ENCODE measurements at regions not wholly inside any gene's neighbourhood (a gene's known extent, or its start where the extent isn't known, plus 50 kb on each side); places are given as distances from the start of the nearest gene placed in this dataset.

DNA sequence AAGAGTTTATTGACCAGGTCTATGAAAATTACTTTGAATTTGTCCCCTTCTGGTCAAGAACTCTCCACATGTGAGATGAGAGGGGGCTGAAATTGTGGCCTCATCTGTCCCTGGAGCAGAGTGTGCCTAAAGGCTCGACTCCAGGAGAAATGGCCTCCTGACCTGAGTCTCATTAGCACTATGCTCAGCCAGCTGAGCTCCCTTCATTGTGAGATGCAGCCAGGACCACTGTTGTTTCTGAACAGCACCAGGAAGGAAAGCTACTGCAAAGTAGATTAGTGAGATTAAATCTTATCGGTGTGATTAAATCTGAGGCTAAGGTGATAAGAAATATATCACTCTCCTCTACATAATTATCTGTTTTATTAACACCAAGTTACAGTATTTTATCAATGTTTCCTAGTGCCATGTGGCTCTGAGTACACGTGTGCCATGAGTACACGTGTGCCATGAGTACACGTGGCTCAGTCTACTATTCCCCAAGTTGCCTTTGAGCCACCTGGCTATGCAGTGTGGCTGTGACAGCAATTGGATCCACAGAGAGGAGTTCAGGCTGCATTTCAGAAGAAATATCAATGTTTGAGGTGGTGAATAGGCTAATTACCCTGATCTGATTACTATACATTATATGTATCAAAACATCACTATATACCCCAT is 126.9 kb downstream of the IPMK start:
- peaks cover 2% of the 10 kb centered on the region for H3K27me3 Mint-ChIP-seq
- no peak for DNase-seq
- H3K4me1 Mint-ChIP-seq = peaks cover 7% of the 10 kb centered on the region
- H3K36me3 Mint-ChIP-seq (ENCODE audit: low read depth) = no peaks in the 10 kb centered on the region
- no peak overlapping the region for H3K27ac Mint-ChIP-seq
- intact Hi-C loops (cut with micrococcal nuclease) = no loop called here
- H3K9me3 Mint-ChIP-seq = peaks cover 14% of the 10 kb centered on the region
- H3K4me3 Mint-ChIP-seq = no peak overlapping the region

DNA sequence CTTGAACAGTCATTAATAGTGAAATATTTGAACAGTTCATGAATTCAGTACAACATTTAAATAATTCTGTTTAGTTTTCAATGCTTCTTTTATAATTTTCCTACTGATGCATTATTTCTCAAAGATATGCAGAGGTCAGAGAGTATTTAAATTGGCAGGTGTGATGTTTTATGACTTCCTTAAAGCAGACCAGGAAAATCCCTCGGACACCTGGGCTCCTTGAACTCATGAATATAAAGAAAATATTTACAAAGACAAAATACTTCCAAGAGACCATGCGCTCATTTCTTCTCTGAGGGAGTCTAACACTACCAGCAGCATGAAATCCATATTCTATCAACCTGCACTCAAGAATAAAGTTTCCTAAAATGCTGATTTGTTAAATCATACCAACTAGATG is 127.6 kb downstream of the IPMK start:
- no peak for DNase-seq
- no peak overlapping the region for H3K4me3 Mint-ChIP-seq
- H3K27ac Mint-ChIP-seq = no peak overlapping the region
- H3K36me3 Mint-ChIP-seq (ENCODE audit: low read depth) = no peaks in the 10 kb centered on the region
- H3K27me3 Mint-ChIP-seq = peaks cover 2% of the 10 kb centered on the region
- peaks cover 7% of the 10 kb centered on the region for H3K4me1 Mint-ChIP-seq
- H3K9me3 Mint-ChIP-seq = peaks cover 14% of the 10 kb centered on the region
- intact Hi-C loops (cut with micrococcal nuclease) = no loop called here

DNA sequence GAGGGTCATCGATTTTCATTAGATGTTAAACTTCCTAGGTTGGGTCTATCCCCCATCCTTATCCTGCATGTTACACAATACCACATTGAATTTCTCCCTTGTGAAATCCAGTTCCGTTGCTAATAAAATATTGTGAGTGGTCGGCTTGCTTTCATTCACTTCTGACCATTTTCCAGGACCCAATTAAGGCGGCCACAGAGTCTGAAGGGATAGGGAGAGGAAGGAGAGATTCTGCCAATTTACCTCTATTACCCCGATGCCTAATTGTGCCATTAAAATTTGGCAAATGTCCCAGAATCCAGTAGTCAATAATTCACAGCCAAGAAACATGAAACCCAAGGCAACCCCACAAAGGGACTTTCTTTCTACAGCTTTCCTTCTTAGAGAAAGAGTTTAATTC is 129.9 kb downstream of the IPMK start:
- H3K4me1 Mint-ChIP-seq = no peaks in the 10 kb centered on the region
- no peak for DNase-seq
- no peaks in the 10 kb centered on the region for H3K36me3 Mint-ChIP-seq (ENCODE audit: low read depth)
- intact Hi-C loops (cut with micrococcal nuclease) = no loop called here
- peaks cover 2% of the 10 kb centered on the region for H3K27me3 Mint-ChIP-seq
- H3K27ac Mint-ChIP-seq = no peak overlapping the region
- no peak overlapping the region for H3K4me3 Mint-ChIP-seq
- peaks cover 5% of the 10 kb centered on the region for H3K9me3 Mint-ChIP-seq

DNA sequence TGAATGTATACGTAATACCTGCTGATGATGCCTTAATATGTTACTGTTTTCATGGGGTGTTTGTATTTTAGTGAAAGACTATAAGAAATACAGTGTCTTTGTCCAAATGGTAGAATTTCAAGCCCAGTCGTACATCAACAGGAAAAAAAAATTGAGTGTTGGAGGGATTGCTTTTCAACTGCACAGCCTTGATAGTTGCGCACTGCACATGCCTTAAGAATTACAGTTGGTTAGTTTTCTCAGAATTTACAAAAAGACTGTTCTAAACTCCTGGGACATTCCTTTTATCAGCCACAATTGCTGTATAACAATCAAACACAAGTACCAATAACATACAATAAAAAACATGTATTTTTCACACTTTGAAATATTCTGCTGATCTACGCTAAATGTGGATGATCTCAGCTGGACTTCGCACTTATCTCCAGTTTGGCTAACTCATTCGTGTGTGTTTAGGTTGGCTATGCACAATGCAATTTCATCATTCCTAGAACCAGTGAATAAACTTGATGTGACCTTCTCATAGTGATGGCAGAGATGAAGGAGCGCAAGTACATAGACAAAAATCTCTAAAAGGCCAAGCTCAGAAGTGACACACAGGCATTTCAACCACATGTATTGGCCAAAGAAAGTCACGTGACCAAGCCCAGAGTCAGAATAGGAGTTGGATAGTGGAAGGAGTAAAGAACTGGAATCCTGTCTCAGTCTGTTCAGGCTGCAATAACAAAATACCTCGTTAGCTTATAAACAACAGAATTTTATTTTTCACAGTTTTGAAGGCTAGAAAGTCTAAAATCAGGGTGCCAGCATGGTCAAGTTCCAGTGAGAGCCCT is 152.3 kb downstream of the IPMK start:
- no peak for DNase-seq
- H3K27me3 Mint-ChIP-seq = no peaks in the 10 kb centered on the region
- H3K27ac Mint-ChIP-seq = no peak overlapping the region
- H3K4me1 Mint-ChIP-seq = no peaks in the 10 kb centered on the region
- no peaks in the 10 kb centered on the region for H3K36me3 Mint-ChIP-seq (ENCODE audit: low read depth)
- H3K9me3 Mint-ChIP-seq = no peaks in the 10 kb centered on the region
- intact Hi-C loops (cut with micrococcal nuclease) = no loop called here
- H3K4me3 Mint-ChIP-seq = no peak overlapping the region

DNA sequence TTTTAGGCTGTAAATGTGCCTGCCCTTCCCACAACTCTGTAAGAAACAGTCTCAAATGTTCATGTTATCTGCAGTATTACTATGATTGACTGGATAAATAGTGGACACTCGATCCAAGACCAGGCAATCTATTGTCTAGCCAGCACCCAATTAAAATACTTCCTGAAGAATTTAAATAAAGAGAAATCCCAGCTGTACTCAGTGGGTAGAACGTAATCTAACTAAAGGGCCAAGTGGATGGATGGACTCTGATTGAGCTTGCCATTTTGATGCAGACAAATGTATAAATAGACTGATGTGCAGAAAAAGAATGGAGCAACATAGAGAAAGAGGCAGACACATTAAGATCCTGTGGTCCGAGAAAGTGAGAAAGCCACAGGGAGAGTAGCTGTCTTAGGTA is 158.0 kb downstream of the IPMK start:
- intact Hi-C loops (cut with micrococcal nuclease) = no loop called here
- no peaks in the 10 kb centered on the region for H3K36me3 Mint-ChIP-seq (ENCODE audit: low read depth)
- no peak for DNase-seq

DNA sequence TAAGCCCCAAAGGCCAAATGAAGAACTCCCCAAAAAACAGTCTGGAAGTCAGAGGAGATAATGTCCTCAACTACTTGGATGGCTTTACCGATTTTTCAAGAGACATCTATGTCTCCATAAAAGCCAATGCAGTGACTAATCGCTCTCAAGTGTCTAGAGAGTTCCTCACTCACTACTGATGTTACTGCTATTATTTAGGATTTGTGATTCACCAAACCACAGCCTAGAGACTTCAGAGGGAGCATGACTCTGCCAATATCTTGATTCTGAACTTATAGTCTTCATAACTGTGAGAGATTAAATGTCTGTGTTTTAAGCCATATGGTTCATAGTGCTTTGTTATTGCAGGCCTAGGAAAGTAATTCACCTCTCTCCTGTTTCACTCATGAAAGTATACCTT is 160.2 kb downstream of the IPMK start:
- no peaks in the 10 kb centered on the region for H3K27me3 Mint-ChIP-seq
- intact Hi-C loops (cut with micrococcal nuclease) = no loop called here
- no peaks in the 10 kb centered on the region for H3K36me3 Mint-ChIP-seq (ENCODE audit: low read depth)
- H3K9me3 Mint-ChIP-seq = no peaks in the 10 kb centered on the region
- DNase-seq = no peak
- no peak overlapping the region for H3K4me3 Mint-ChIP-seq
- no peak overlapping the region for H3K27ac Mint-ChIP-seq
- H3K4me1 Mint-ChIP-seq = no peaks in the 10 kb centered on the region

More for the DNA sequence above, 158.0 kb downstream of the IPMK start:
- no peak overlapping the region for H3K27ac Mint-ChIP-seq
- H3K4me3 Mint-ChIP-seq = no peak overlapping the region
- H3K9me3 Mint-ChIP-seq = no peaks in the 10 kb centered on the region
- H3K27me3 Mint-ChIP-seq = no peaks in the 10 kb centered on the region
- no peaks in the 10 kb centered on the region for H3K4me1 Mint-ChIP-seq

DNA sequence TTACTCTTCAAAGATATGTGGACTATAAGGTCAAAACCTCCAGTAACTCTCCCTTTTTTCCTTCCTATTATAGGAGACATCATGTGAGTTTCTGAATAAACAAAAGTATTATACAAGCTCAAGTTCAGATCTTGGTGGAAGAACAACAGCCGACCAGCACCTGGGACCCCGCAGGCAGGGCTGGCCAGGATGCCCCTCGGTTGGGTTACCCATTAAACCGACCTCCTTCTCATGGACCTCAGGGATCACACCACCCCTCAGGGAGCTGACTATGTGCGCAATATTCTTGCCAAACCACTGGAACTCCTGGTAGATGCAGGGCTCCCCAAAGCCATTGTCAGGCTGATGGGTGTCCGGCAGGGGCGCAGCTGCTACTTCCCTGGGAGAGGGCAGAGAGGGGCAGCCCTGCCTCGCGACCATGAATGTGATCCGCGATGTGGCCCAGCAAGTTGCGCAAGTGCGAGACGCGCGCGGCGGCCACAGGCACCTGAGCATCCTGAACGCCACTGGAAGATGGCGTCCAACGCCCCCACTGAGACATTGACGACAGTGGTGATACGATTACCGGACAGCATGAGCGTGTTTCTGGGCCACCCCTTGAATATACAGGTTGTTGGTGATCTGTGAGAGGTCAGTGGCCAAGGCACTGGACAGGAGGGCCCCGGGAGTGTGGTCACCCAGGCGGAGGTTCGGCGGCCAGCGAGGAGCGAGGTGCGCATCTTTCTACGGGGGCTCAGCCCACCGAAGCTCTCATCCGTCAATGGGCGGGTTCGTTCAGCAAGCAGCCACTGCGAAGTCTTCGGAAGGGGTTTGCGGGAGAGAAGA is 161.3 kb downstream of the IPMK start:
- no peak for DNase-seq
- intact Hi-C loops (cut with micrococcal nuclease) = no loop called here
- Mint-ChIP-seq H3K27me3 (no peaks in the 10 kb centered on the region), H3K4me1 (no peaks in the 10 kb centered on the region), H3K27ac (no peak overlapping the region), H3K9me3 (no peaks in the 10 kb centered on the region), H3K4me3 (no peak overlapping the region), H3K36me3 (ENCODE audit: low read depth) (no peaks in the 10 kb centered on the region)

DNA sequence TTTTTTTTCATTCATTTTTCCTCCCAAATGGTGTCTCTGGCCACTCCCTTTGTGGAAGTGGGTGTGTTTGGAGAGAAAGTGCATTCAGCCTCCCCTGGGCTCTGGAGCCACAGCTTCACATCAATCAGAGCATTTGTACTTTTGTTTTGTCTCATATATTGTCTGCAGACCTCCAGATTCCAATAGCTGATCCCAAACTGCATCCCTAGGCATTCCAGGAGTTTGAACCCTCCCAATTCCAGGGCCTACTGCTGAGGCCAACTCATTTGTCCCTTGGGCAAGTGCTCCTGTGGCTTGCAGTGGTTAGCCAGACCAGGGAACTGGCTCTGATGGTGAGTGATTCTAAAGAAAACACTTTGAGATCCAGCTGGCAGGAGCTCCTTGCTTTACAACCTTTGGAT is 163.3 kb downstream of the IPMK start:
- intact Hi-C loops (cut with micrococcal nuclease) = no loop called here
- no peaks in the 10 kb centered on the region for H3K27me3 Mint-ChIP-seq

DNA sequence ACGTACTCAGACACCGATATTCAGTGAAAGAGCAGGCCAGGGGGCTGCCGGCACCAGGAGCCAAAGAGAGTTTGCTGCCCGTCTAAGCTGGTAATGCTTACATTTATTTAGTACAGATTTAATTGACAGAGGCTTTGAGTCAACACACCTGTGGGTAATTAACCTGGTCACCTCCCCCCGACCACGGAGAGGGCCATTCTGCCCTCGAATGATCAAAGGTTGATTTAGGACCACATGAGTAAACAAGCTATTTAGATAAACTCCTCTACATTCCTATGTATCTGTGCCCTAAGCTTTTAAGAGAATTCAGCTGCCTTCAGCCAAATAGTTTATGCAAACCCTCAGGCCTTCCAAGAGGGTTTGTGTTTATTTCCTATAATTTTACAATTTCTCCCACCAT is 164.8 kb downstream of the IPMK start:
- intact Hi-C loops (cut with micrococcal nuclease) = no loop called here
- no peak for DNase-seq
- H3K36me3 Mint-ChIP-seq (ENCODE audit: low read depth) = no peaks in the 10 kb centered on the region
- no peaks in the 10 kb centered on the region for H3K9me3 Mint-ChIP-seq
- H3K27ac Mint-ChIP-seq = no peak overlapping the region
- no peaks in the 10 kb centered on the region for H3K4me1 Mint-ChIP-seq
- no peaks in the 10 kb centered on the region for H3K27me3 Mint-ChIP-seq
- no peak overlapping the region for H3K4me3 Mint-ChIP-seq

More for the DNA sequence above, 163.3 kb downstream of the IPMK start:
- Mint-ChIP-seq H3K4me1 (no peaks in the 10 kb centered on the region), H3K4me3 (no peak overlapping the region), H3K27ac (no peak overlapping the region), H3K36me3 (ENCODE audit: low read depth) (no peaks in the 10 kb centered on the region), H3K9me3 (no peaks in the 10 kb centered on the region)
- DNase-seq = no peak

DNA sequence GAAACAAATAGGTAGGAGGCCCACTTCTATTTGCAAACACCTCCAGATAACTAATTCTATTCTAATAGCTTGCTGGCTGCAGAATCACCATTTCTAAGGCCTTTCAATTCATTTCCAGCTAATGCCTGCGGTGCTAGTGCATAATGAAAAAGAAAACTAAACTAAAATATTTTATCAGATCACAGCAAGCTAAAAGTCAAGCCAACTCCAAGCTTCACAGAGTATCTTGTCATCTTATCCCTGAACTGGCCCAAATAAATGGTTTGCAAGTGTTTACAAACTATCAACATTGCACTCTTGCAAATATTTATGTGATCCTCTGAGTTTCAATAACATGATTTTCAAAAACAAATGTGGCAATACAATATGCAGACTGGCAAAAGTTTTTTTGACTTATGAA is 166.0 kb downstream of the IPMK start:
- no peaks in the 10 kb centered on the region for H3K36me3 Mint-ChIP-seq (ENCODE audit: low read depth)
- H3K4me3 Mint-ChIP-seq = no peak overlapping the region
- DNase-seq = no peak
- no peaks in the 10 kb centered on the region for H3K4me1 Mint-ChIP-seq
- intact Hi-C loops (cut with micrococcal nuclease) = no loop called here
- no peaks in the 10 kb centered on the region for H3K27me3 Mint-ChIP-seq
- H3K9me3 Mint-ChIP-seq = no peaks in the 10 kb centered on the region
- H3K27ac Mint-ChIP-seq = no peak overlapping the region

DNA sequence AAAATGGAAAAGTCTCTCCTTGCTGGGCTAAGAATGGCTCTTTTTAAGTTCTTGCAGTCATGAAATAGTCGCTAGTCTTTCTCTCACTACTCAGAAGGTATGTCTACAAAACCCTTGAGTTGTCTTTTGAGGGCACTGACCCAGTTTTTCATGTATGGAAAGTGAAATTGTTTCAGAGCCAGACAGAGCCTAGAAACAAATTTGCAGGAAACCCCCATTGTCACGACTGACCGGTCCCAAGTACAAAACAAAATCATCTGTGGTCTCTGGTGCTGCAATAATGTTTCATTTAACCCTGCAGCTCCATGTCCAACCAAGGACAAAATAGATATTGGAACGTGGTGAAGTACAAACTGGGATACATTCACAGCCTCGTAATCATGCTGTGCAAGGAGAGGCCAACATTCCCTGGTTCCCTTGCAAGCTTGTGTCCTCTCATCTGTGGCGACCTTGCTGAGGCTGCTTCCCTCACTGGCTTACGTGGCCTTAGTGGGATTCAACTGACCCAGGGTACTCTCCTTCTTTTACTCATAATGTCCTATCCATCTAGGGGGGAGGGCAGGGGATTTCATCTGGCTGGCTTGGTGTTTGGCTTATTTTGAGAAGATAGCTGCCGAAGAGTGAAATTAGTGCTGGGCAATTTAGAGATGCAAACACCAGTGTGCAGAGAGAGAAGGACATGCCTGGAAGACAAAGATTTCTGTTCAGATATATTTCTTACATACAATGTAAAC is 172.5 kb downstream of the IPMK start:
- Mint-ChIP-seq H3K4me3 (no peak overlapping the region), H3K27ac (no peak overlapping the region), H3K36me3 (ENCODE audit: low read depth) (no peaks in the 10 kb centered on the region), H3K4me1 (no peaks in the 10 kb centered on the region), H3K27me3 (no peaks in the 10 kb centered on the region), H3K9me3 (no peaks in the 10 kb centered on the region)
- intact Hi-C loops (cut with micrococcal nuclease) = no loop called here
- no peak for DNase-seq

DNA sequence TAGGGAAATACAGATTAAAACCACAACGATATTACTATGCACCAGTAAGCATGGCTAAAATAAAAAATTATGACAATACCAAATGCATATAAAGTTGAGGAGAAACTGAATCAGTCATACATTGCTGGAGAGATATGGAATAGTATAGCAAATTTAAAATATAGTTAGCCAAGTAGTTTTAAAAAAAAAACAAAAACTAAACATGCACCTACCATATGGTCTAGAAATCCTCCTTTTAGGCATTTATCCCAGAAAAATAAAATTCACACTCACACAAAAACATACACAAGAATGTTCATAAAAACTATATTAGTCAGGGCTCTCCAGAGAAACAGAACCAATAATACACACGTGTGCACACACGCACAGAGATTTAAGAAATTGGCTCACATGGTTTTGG is 175.8 kb downstream of the IPMK start:
- Mint-ChIP-seq H3K27ac (no peak overlapping the region), H3K4me3 (no peak overlapping the region), H3K36me3 (ENCODE audit: low read depth) (no peaks in the 10 kb centered on the region), H3K9me3 (no peaks in the 10 kb centered on the region), H3K27me3 (peaks cover 3% of the 10 kb centered on the region), H3K4me1 (no peaks in the 10 kb centered on the region)
- no peak for DNase-seq
- intact Hi-C loops (cut with micrococcal nuclease) = no loop called here

DNA sequence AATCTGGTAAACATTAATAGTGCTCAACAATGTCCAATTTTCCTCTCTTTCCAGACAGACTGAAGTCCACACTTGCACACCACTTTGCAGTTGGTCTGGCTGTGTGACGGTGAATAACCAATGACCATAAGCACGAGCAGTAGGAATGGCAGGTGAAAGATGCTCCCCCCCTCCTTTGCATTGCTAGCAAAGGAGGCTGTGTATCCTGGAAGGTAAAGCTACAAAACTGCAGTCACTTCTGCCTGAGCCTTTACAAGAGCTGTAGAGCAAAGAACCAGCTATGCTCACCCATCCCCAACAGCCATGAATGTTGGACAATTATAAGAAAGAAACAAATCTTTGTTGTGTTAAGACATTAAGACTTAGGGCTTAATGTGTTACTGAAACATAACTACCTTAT is 178.0 kb downstream of the IPMK start:
- intact Hi-C loops (cut with micrococcal nuclease) = no loop called here
- Mint-ChIP-seq H3K36me3 (ENCODE audit: low read depth) (no peaks in the 10 kb centered on the region), H3K4me3 (no peak overlapping the region), H3K4me1 (no peaks in the 10 kb centered on the region), H3K27ac (no peak overlapping the region), H3K9me3 (no peaks in the 10 kb centered on the region), H3K27me3 (peaks cover 3% of the 10 kb centered on the region)
- no peak for DNase-seq
